GM21526 (cell line): ENCODE measurements at regions not wholly inside any gene's neighbourhood (a gene's known extent, or its start where the extent isn't known, plus 50 kb on each side); places are given as distances from the start of the nearest gene placed in this dataset.
"Not testable (repeated sequence)": the region's sequence is repeated elsewhere in the genome, so short reads cannot be mapped to it uniquely, and the experiment has no call there.

Experiments used
- ATAC-seq: cut with Tn5 transposase; IDR thresholded peaks from one replicate; pipeline ENCODE4 v1.9.1; 2021; ENCODE audit warnings: moderate library complexity; ENCODE audit not compliant: unreplicated experiment, low FRiP score

DNA sequence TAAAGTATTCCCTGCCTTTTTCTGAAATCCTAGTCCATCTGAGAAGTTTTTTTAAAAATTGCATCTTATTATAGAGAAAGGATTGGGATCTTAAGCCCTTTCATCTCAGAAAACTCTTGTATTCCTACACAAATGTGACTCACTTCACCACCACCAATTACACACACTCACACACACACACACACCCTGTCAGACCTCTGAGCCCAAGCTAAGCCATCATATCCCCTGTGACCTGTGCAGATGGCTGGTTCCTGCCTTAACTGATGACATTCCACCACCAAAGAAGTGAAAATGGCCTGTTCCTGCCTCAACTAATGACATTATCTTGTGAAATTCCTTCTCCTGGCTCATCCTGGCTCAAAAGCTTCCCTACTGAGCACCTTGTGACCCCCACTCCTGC, 1181.9 kb downstream of the ROBO2 start:
- ATAC-seq = no peak

DNA sequence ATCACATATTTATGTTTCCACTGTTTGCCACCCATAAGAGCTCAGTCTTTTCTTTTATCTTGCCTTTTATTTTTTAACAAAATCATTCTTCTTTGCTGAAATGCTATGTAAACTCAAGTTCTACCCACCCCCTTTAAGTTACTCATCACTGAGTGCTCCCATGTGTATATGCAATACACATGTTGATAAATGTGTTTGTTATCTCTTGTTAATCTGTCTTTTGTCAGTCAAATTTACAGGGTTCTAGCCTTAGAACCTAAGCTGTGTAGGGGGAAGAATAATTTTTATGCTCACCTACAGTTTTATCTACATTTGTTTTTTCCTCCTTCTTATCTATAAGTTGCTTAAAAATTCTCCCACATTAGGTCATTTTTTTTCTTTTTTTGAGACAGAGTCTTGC, 1195.9 kb downstream of the ROBO2 start:
- no peak for ATAC-seq

DNA sequence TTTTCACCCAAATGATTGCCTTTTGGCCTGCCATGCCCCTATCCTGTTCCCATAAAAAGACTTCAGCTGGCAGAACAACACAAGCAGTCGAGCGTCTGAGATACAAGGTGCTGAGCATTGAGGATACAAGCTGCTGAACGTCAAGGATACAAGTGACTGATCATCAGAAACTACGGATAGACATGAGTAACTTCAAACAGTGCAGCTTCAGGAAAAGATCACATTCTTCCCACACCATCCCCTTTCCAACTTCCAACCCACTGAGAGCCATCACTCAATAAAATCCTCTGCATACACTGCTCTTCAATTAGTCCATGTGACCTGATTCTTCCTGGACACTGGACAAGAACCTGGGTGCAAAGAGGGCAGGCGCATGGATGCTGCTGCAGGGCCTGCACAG, 1198.9 kb downstream of the ROBO2 start:
- no peak for ATAC-seq

DNA sequence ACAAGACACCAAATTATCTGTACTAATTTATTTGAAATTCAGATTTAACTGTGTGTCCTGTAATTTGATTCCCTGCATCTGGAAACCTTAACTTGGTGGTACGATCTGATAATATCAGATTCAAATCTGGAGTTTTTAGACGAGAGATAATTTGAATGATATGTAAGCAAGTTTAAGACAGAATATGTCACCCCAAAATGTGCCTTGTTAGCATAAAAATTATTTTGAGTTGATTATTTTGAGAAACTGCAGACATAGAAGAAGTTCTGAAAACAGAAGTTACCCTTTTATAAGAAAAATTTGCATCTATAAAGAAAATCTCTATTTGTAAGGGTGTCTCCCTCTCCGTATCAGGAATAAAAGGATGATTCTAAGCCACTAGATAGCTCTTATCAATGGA, 1202.8 kb downstream of the ROBO2 start:
- no peak for ATAC-seq

DNA sequence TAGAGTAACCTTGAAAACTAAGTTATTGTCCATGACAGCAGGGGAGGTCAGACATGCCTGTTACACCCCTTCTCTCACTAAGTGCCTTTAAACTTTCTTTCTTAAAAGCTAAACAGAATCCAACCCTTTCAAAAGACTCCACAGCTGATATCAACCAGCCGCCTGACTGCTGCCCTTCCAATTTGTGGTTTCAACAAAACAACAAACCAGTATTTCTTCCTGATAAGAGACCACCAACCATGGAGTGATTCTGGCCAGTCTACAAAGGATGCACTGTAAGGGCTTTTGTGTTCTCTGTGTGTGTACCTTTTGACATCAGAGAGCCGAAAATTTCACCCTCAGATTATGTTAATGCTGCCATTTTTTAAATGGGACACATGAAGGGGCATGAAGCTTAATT, 1204.2 kb downstream of the ROBO2 start:
- ATAC-seq = no peak

DNA sequence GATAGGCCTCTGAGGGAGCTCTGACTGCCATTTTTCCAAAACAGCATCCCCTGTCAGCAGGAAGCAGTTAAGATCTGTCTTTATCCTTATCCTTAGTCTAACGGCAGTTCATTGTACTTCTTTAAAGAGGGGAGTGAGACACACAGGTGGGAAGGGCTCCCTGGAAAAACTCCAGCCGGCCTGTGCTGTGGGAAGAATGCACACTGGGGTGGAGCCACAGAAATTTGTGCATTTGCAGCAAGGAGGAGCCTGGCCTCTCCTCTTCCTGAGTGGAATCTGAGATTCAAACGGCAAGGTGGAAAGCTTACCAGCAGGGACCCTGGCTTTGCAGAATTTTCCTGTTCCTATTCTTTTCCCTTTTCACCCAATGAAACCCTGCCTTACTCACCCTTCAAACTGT, 1209.4 kb downstream of the ROBO2 start:
- no peak for ATAC-seq

DNA sequence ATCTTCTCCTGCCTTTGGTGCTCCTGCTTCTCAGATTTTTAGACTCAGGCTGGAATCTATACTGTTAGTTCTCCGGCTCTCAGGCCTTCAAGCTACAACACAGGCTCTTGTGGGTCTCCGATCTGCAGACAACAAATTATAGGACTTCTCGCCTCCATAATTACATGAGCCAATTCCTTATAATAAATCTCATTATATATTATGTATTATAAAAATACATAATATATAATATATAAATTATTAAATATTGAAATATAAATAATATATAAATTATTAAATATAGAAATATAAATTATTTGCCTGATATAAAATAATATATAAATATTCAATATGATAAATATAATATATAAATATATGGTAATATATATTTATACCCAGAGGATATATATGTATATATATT, 1214.0 kb downstream of the ROBO2 start:
- no peak for ATAC-seq

DNA sequence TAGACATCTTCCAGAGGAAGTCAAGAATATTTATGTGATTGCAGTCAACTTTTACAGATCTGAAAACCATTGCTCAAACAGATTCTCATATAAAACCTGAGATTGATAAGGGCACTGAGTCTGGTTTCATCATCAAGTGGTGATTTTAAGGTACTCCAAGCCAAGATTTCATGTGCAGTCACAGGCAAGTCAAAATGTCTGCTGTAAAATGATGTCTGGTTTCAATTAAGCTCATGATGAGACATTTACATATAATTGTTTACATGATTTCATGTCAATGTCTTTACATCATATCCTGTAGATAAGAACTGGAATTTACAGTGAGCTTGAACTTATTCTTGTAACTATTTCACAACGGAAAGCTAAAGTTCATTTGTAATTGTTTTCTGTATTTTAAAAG, 1215.5 kb downstream of the ROBO2 start:
- ATAC-seq = no peak

DNA sequence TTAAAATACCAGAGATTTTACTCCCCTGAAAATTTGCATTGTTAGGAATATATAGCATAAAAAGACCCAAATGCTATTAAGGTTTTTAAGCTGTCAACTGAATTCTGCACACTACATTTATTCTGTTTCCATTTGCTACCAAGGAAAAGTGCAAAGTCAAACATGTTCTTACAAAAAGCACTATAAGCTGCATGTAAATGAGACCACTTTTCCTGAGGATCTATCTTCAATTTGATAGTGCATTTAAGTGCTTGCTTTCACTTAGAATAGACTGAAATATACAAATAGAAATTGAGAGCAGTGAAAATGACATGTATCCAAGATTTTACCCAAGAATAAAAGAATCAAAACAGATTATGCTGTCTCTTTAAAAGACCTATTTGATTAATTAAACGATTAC, 1216.2 kb downstream of the ROBO2 start:
- ATAC-seq = no peak

DNA sequence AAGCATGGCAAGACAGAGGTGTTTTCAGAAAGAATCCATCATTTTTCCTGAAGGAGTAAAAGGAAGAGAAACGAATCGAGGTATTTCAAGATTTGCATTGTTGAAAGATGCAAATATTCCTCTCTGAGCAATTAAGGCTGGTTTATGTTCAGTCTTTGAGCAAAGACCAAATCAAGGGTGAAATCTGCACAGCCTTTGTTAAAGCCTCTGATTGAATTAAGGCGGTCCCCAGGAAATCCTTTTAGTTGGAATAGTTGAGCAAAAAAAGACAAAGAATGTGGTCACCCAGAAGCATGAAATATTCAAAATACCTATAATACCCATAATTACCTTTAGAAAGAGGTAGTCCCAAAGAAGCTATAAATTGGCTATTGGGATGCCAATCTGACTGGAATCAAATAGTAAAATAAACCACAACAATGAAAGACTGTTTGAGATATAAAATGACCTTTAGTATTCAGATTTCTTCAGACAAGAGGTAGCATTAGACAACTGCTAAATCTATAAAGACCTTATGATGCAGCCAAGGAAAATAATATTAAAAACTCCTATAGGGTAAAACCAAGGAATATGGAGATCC, 1218.1 kb downstream of the ROBO2 start:
- ATAC-seq = no peak

DNA sequence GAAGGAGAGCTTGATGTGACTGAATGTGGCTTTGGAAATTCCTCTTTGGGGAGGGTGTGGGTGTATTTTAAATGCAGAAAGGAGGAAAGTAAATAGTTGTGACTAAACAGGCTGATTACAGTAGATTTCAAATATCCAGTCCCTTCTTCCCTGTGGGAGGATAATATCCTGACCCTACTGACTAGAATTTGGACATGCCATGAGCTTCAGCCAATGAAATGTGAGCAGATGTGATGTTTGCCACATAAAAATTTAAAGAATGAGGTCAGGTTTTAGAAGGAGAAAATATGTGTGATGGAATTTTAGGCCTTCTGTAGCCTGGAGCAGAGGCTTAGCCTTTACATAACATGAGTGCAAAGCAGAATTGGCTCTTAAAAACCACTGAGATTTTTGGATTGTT, 1218.9 kb downstream of the ROBO2 start:
- no peak for ATAC-seq

DNA sequence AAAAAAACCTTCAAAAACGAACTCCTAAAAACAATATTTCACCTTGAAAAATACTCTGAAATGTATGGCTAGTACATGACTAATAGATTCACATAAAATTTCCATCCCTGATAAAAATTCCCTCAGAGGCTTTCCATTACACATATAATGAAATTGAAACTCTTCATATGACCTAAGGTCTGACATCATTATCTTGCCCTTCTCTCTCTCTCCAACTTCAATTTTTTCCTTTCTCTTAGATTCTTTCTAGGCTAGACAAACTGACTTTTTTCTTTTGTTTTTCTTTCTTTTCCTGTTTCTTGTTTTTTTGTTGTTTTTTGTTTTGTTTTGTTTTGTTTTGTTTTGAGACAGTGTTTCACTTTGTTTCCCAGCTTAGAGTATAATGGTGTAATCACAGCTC, 1220.5 kb downstream of the ROBO2 start:
- ATAC-seq = no peak

DNA sequence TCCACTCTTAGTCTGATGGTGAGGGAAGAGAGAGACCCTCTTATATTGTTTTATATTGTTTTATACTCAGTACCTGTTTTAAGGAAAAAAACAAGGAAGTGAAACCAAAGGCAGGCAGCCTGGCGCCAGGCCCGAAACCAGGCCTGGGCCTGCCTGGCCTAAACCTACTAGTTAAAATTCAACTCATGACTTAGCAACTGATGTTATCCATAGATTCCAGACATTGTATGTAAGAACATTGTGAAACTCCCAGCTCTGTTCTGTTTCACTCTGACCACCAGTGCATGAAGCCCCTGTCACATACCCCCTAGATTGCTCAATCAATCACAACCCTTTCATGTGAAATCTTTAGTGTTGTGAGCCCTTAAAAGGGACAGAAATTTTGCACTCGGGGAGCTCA, 1226.7 kb downstream of the ROBO2 start:
- not testable (repeated sequence) for ATAC-seq

DNA sequence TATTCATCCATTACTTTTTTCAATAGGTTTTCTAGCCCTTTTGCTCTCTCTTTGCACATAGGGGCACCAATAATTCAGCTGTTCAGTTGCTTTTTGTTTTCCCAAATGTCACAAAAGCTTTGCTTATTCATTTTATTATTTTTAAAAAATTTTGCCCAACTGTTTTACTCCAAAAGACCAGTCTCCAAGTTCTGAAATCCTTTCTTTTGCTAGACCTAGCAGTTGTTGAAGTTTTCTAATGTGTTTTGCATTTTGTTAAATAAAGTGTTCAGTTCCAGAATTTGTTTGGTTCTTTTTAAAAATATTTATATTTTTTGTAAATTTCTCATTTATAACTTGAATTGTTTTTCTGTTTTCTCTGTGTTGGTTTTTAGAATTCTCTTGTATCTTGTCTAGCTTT, 1227.3 kb downstream of the ROBO2 start:
- no peak for ATAC-seq

DNA sequence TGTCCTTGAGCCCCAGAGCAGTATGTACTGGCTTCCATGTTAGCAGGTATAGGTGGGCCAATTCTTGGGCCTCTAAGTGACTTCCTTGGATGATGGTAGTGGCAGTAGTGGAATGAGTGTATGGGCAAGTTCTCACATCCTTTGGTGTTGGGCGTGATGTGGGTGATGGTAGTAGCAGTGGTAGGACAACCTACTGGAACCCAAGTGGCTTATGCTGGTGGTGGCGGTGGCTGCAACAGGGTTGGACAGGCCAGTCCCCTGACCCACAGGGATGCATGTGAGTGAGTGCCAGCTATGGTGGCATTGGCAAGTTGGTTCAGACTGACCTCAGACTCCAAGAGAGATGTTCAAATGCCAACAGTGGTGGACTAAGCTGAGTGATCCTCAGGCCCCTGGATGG, 1228.2 kb downstream of the ROBO2 start:
- no peak for ATAC-seq

DNA sequence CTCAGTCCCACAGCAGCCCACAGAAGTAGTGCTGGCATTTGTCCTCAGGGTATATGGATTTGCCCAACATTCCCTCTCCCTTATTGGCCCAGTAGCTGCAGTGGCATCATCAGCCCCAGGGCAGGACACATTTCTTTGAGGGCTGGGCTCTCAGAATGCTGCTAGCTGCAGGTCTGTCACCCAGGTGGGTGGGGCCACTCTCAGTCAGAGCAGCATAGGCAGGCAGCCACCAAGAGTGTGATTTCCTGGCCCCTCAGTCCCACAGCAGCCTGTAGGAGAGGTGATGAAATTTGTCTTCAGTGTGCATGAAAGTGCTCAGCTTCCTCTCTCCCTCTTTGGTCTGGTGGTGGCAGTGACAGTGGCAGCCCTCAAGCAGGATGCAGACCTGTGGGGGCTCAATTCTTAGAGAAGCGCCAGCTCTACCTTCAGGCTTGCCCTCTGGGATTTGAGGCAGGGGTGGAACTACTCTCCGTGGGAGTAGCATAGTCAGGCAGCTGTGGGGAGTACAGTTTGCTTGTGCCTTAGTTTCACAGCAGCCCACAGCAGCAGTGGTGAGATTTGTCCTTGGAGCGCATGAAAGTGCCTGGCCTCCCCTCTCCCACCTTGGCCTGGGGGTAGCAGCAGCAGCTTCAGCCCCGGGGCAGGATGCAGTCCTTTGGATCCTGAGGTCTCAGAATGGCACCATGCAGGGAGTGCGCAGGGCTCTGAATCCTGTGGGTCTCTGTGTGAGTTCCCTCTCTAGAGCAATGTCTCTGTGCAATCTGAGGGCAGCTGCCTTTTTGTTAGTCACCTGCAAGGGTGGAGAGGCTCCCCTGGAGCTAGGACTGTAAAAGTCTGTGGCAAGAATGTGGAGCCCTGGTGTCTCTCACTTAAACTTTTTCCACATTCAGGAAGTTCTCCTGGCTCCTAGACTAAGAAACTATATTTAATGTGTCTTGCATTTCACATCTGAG, 1229.1 kb downstream of the ROBO2 start:
- ATAC-seq = no peak

DNA sequence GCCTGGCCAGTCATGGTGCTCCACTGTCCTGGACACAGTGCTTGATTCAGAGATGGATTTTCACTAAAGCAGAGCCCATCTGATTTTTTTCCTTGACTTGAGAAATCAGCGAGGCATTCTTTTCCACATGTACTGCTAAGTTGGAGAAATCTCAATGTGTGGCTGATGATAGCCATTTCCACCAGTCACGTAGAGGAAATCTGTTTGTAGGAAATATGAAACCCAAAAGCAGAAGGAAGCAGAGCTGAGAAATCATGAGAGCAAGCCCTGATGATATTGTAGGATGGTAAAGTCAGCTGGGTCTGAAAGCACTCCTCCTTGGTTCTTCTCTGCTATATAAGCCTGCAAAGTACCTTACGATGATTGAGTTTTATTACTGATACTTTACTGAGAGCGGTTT, 1233.4 kb downstream of the ROBO2 start:
- ATAC-seq = no peak

DNA sequence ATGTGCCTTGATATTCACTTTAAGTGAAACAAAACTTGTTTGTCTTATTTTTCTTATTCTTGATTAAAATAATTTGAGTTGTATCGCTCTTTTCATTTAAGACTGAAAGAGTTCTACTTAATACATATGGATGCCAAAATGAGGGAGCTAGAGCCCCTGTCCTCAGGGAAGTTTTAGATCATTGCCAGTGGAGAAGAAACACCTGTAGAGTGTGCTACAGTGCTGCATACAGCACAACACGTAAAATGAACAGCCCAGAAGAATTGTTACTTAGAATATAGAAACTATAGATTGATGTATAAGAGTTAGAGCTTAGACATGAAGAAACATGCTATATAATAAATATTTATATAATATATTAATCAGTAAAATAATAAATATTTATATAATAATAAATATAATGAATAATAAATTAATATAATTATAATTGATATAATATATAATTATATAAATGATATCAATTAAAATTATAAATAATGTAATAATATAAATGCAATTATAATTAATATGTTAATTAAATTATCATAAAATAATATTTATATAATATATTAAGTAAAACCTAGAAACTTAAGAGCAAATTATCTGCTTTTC, 1234.7 kb downstream of the ROBO2 start:
- ATAC-seq = no peak

DNA sequence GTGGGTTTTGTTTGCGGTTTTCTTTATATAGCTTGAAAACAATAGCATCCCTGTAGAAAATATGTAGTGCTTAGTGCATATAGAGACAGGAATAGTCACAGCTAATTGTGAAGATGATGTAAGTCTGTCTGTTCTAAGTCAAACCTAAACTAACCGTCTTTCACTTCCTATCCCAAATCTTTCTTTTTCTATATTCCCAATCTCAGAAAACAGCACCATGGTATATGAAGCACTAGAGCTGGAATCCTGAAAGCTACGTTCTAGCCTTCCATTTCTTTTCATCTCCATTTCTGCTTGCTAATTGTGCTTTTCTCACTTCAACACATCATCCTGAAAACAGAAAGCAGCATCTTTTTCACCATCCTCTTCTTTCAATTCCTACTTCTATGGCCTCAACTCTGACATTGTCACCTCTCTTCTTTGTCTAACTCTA, 1235.5 kb downstream of the ROBO2 start:
- no peak for ATAC-seq

DNA sequence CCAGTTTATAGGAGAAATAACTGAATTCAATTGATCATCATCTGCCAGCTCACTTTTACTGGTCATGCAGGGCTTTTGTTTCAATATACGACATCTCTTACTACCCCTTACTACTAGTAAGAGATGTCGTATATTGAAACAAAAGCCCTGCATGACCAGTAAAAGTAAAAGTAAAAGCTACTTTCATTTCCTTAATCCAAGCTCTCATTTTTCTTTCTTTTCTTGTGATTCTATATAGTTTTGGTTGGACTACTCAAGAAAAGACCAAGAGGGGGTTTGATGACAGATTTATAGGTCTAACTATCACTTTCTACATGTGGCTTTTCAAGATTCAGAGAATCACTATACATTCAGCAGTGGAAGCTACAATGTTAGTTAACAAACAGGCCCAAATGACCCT, 1237.3 kb downstream of the ROBO2 start:
- ATAC-seq = peak; percentile 64

DNA sequence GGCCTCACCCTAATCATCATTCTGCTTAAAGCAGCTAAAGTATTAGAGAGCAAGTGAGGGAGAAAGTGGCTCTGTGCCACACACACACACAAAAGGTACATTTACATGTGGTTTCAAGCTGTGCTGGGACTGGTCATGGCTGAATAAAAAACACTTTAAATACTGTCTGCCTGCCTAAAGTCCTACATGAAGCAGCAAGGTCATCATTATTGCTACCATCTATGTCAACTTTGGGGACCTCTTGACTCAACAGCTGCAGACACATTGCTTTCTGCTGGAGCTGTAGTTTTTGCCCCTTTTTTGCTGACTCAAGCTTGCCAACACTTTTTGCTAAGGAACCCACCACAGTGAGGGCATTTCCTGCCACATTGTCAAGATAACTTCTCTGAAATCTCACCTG, 1237.9 kb downstream of the ROBO2 start:
- ATAC-seq = peak; percentile 38

DNA sequence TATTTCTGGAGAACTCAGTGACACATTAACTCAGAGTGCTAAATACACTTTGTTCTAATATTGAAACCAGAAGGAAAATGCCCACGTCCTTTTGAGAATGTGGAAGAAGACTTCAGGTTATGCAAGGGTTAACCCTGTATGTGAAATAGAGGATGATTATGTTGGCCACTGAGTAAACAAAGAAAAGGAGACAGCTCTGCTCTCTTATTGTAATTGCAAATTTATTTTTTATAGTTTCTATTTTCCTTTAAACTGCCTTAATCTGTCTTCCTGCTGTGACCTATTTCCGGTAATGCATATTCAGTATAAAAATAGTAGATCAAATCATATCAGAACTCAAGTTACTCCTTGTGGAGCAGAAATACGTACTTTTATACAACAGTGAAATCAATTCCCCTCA, 1239.2 kb downstream of the ROBO2 start:
- no peak for ATAC-seq
